ENCODE measurements at regions not wholly inside any gene's neighbourhood (a gene's known extent, or its start where the extent isn't known, plus 50 kb on each side); places are given as distances from the start of the nearest gene placed in this dataset.

DNA sequence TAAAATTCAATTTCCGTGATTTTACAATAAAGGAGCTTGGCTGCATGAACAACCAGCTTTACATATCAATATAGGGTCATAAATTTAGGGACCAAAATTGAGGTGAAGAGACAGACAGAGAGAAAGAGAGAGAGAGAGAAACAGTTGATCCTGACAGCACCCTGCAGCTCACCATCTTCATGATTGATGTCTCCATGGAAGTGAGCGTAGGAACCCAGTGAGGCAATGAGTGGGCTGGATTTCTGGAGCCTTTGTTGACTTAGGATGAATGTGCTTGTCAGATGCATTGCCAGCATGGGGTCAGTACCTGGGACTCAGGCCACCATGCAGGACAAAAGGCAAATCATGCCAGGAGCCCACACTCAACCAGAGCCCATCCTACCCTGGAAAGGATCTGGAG, 165.1 kb upstream of the SYNDIG1 start:
- no CpG with 5 or more reads among the region's 2 CpGs for WGBS (ENCODE audit: insufficient coverage)
- ATAC-seq (ENCODE audit: low read depth) (no peak), DNase-seq (no peak)
- no peak overlapping the region for H3K4me2 ChIP-seq (replicated peaks; ENCODE audit: low read depth, low read length, poor library complexity, severe bottlenecking)
- Mint-ChIP-seq H3K4me1 (no peaks in the 10 kb centered on the region), H3K9me3 (ENCODE audit: insufficient read depth) (no peaks in the 10 kb centered on the region), H3K27me3 (peaks cover 24% of the 10 kb centered on the region), H3K27ac (no peak overlapping the region), H3K4me3 (no peak overlapping the region)
- ChIA-PET CTCF (no interaction called here), POLR2A (no interaction called here)
- intact Hi-C loops (cut with micrococcal nuclease) = no loop called here
- no peaks in the 10 kb centered on the region for H3K79me2 ChIP-seq (ENCODE audit: control insufficient read depth, insufficient read depth, low read length)
- no peak overlapping the region for H2AFZ ChIP-seq (ENCODE audit: insufficient read depth, low read depth, low read length, poor library complexity, severe bottlenecking)
- no peak overlapping the region for H3K4me3 ChIP-seq (ENCODE audit: control extremely low read depth in 1 of 5, extremely low read depth in 1 of 5, insufficient read depth in 1 of 5, low read depth in 2 of 5, low read length in 4 of 5)
- no peak overlapping the region for H3K9ac ChIP-seq (ENCODE audit: low read length)
- TF ChIP-seq EZH2 (IDR thresholded peaks at IDR 0.05; ENCODE audit: borderline replicate concordance, insufficient read depth, low read depth, low read length, poor library complexity, severe bottlenecking) (no peak), CTCF (IDR thresholded peaks at IDR 0.05) (no peak)
- no peaks in the 10 kb centered on the region for H3K36me3 ChIP-seq (replicated peaks in 1 of 2; ENCODE audit: control extremely low read depth in 1 of 2, control insufficient read depth in 1 of 2, extremely low read depth in 1 of 2, insufficient read depth in 2 of 2, low read length in 1 of 2)
- H4K20me1 ChIP-seq (ENCODE audit: control insufficient read depth, insufficient read depth, low read length, poor library complexity, severe bottlenecking) = no peaks in the 10 kb centered on the region
- H3K4me1 ChIP-seq (ENCODE audit: control insufficient read depth in 2 of 2, insufficient read depth in 2 of 2, low read length in 2 of 2) = no peaks in the 10 kb centered on the region
- no peaks in the 10 kb centered on the region for H3K9me3 ChIP-seq (ENCODE audit: control extremely low read depth in 1 of 3, control insufficient read depth in 2 of 3, insufficient read depth in 1 of 3, low read length in 2 of 3)
- no peak overlapping the region for H3K27ac ChIP-seq (ENCODE audit: low read length in 2 of 2)
- no peaks in the 10 kb centered on the region for H3K27me3 ChIP-seq (replicated peaks in 1 of 4; ENCODE audit: control extremely low read depth in 1 of 4, control insufficient read depth in 3 of 4, insufficient read depth in 4 of 4, low read length in 3 of 4)

GRCh38 chr20:24303393-24304170, 165.8 kb upstream of the SYNDIG1 start:
- Histone ChIP-seq H3K36me3 (replicated peaks in 1 of 2; ENCODE audit: control extremely low read depth in 1 of 2, control insufficient read depth in 1 of 2, extremely low read depth in 1 of 2, insufficient read depth in 2 of 2, low read length in 1 of 2) (no peaks in the 10 kb centered on the region), H2AFZ (ENCODE audit: insufficient read depth, low read depth, low read length, poor library complexity, severe bottlenecking) (no peak overlapping the region), H3K9me3 (ENCODE audit: control extremely low read depth in 1 of 3, control insufficient read depth in 2 of 3, insufficient read depth in 1 of 3, low read length in 2 of 3) (no peaks in the 10 kb centered on the region), H3K4me1 (ENCODE audit: control insufficient read depth in 2 of 2, insufficient read depth in 2 of 2, low read length in 2 of 2) (no peaks in the 10 kb centered on the region), H4K20me1 (ENCODE audit: control insufficient read depth, insufficient read depth, low read length, poor library complexity, severe bottlenecking) (no peaks in the 10 kb centered on the region), H3K27me3 (replicated peaks in 1 of 4; ENCODE audit: control extremely low read depth in 1 of 4, control insufficient read depth in 3 of 4, insufficient read depth in 4 of 4, low read length in 3 of 4) (no peaks in the 10 kb centered on the region), H3K4me3 (ENCODE audit: control extremely low read depth in 1 of 5, extremely low read depth in 1 of 5, insufficient read depth in 1 of 5, low read depth in 2 of 5, low read length in 4 of 5) (no peak overlapping the region), H3K9ac (ENCODE audit: low read length) (no peak overlapping the region), H3K27ac (ENCODE audit: low read length in 2 of 2) (no peak overlapping the region), H3K4me2 (replicated peaks; ENCODE audit: low read depth, low read length, poor library complexity, severe bottlenecking) (no peak overlapping the region), H3K79me2 (ENCODE audit: control insufficient read depth, insufficient read depth, low read length) (no peaks in the 10 kb centered on the region)
- Mint-ChIP-seq H3K9me3 (ENCODE audit: insufficient read depth) (no peaks in the 10 kb centered on the region), H3K27me3 (peaks cover 24% of the 10 kb centered on the region), H3K4me3 (no peak overlapping the region), H3K4me1 (no peaks in the 10 kb centered on the region), H3K27ac (no peak overlapping the region)
- ChIA-PET POLR2A (no interaction called here), CTCF (no interaction called here)
- TF ChIP-seq CTCF (IDR thresholded peaks at IDR 0.05) (no peak), EZH2 (IDR thresholded peaks at IDR 0.05; ENCODE audit: borderline replicate concordance, insufficient read depth, low read depth, low read length, poor library complexity, severe bottlenecking) (no peak)
- ATAC-seq (ENCODE audit: low read depth) (no peak), DNase-seq (no peak)
- intact Hi-C loops (cut with micrococcal nuclease) = no loop called here
- 89% methylated on average over 8 of the region's 14 CpGs for WGBS (ENCODE audit: insufficient coverage)
